ENCODE measurements at regions not wholly inside any gene's neighbourhood (a gene's known extent, or its start where the extent isn't known, plus 50 kb on each side); places are given as distances from the start of the nearest gene placed in this dataset.

DNA sequence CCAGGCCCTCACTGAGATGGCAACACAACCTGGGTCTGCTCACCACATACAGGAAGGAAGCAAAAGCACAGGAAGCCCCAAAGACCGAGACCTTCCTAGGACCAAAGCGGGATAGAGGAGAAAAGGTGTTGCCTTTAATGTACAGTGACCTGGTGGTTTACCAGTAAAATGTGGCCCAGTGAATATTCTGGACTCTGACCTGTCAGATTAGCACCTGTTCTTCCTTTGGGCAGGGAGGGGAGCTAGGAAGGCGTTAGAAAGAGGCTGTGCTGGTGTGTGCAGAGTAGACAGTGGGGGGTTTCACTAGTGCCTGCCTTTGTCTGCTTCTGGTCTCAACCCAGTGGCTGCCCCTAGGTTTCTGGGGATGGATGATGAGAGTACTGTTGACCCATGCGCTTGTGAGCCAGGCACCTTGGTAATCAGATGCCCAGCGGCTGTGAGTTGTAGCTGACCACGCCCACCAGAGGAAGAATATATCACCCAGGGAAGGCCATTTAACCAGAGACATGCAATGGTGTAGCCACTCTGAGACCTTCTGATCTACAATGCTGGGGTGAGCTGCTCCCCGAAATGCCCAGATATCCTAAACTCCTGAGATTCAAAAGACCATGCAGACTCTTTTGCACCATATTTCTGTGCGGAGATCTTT, 90.1 kb upstream of the NEO1 start:
- TF ChIP-seq, protein P1, sequence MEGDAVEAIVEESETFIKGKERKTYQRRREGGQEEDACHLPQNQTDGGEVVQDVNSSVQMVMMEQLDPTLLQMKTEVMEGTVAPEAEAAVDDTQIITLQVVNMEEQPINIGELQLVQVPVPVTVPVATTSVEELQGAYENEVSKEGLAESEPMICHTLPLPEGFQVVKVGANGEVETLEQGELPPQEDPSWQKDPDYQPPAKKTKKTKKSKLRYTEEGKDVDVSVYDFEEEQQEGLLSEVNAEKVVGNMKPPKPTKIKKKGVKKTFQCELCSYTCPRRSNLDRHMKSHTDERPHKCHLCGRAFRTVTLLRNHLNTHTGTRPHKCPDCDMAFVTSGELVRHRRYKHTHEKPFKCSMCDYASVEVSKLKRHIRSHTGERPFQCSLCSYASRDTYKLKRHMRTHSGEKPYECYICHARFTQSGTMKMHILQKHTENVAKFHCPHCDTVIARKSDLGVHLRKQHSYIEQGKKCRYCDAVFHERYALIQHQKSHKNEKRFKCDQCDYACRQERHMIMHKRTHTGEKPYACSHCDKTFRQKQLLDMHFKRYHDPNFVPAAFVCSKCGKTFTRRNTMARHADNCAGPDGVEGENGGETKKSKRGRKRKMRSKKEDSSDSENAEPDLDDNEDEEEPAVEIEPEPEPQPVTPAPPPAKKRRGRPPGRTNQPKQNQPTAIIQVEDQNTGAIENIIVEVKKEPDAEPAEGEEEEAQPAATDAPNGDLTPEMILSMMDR (IDR thresholded peaks at IDR 0.05) = no peak
- no peak for TF ChIP-seq EZH2 (IDR thresholded peaks at IDR 0.05; ENCODE audit: borderline replicate concordance, insufficient read depth, low read depth, low read length, poor library complexity, severe bottlenecking)

All from B cell (primary cell).